Right lobe of liver (tissue), 4 donors: ENCODE measurements at regions not wholly inside any gene's neighbourhood (a gene's known extent, or its start where the extent isn't known, plus 50 kb on each side); places are given as distances from the start of the nearest gene placed in this dataset.

ENCODE experiments used
- POLR2A ChIP-seq: fragments of 450-650 bp; IDR thresholded peaks from one replicate; pipeline ENCODE4 v1.6.1; 2017; ENCODE audit warnings: antibody characterized with exemption, mild to moderate bottlenecking
- TF ChIP-seq, protein P1 (sequence below), 4 donors: fragments of 200-600 bp in 3 of 4; fragments of 450-650 bp in 1 of 4; IDR thresholded peaks; one replicate each; pipeline versions ENCODE4 v1.5.1 to v1.8.0; 2016 to 2022; ENCODE audit warnings: antibody characterized with exemption in 4 of 4, mild to moderate bottlenecking in 2 of 4
- donor health status: DM: no; HTN: no; CAD: no.
- donor health status: DM: no; HTN: no; CAD: no.
- donor health status: DM: no; HTN: yes; CAD: no.

DNA sequence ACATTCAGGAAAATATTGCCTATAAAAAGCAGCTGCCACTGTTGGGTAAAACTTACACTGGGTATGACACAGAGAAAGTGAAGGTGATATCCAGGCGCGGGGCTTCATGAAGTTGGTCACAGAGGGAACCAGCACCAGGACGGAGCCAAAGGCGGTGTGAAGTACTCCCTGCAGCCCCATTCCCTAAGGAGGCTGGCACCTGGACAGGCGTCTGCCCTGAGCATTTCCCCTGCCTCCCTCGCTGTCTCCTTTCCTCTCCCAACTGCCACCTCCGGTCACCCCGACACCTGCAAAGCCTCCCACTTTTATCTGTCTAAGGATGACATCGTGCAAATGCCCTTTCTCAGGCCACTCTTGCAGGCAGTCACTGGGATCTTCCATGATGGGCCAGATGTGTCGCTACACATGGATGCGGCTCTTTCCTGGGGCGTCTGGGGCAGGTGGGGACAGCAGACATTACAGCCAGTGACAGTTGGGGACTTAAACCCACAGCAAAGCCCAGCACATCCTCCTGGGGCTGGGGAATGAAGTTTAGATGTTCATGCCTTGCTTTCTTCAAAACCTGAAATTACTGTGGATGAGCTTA is 367.7 kb upstream of the IRX4 start:
- TF ChIP-seq, protein P1, sequence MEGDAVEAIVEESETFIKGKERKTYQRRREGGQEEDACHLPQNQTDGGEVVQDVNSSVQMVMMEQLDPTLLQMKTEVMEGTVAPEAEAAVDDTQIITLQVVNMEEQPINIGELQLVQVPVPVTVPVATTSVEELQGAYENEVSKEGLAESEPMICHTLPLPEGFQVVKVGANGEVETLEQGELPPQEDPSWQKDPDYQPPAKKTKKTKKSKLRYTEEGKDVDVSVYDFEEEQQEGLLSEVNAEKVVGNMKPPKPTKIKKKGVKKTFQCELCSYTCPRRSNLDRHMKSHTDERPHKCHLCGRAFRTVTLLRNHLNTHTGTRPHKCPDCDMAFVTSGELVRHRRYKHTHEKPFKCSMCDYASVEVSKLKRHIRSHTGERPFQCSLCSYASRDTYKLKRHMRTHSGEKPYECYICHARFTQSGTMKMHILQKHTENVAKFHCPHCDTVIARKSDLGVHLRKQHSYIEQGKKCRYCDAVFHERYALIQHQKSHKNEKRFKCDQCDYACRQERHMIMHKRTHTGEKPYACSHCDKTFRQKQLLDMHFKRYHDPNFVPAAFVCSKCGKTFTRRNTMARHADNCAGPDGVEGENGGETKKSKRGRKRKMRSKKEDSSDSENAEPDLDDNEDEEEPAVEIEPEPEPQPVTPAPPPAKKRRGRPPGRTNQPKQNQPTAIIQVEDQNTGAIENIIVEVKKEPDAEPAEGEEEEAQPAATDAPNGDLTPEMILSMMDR (IDR thresholded peaks at IDR 0.05): no peak
- no peak for TF ChIP-seq POLR2A
